Transverse colon (tissue), 4 donors: ENCODE measurements at regions not wholly inside any gene's neighbourhood (a gene's known extent, or its start where the extent isn't known, plus 50 kb on each side); places are given as distances from the start of the nearest gene placed in this dataset.

Experiments
- DNase-seq: peaks from one replicate; pipeline ENCODE4 v3.0.0-alpha.2; 2019
- H3K27ac ChIP-seq, 4 donors: fragments of 200-600 bp; sonication (generic); 2 replicates each; pipeline ENCODE4 v1.5.1; 2016 to 2018; ENCODE audit warnings: inconsistent platforms in 4 of 4
- H3K27me3 ChIP-seq: fragments of 200-600 bp; sonication (generic); 2 replicates; pipeline ENCODE4 v1.5.1; 2017; ENCODE audit warnings: inconsistent platforms
- H3K36me3 ChIP-seq, 4 donors: fragments of 200-600 bp; sonication (generic); 2 replicates each; pipeline ENCODE4 v1.5.1; 2017 to 2019; ENCODE audit warnings: inconsistent platforms in 4 of 4
- H3K4me1 ChIP-seq, 4 donors: fragments of 200-600 bp; sonication (generic); 2 replicates each; pipeline ENCODE4 v1.5.1; 2017 to 2020; ENCODE audit warnings: inconsistent platforms in 4 of 4
- H3K4me3 ChIP-seq, 4 donors: fragments of 200-600 bp; sonication (generic); 1 replicate in 1 of 4; 2 replicates in 3 of 4; pipeline versions ENCODE4 v1.5.1 to v1.6.1; 2017 to 2019; ENCODE audit warnings: inconsistent platforms in 4 of 4
- H3K9me3 ChIP-seq, 2 donors: fragments of 200-600 bp; sonication (generic); 2 replicates each; pipeline ENCODE4 v1.5.1; 2017 to 2019; ENCODE audit warnings: inconsistent platforms in 2 of 2
- EP300 ChIP-seq: sonication (generic); formaldehyde crosslinking; IDR thresholded peaks from one replicate; pipeline ENCODE4 v1.6.1; 2017; ENCODE audit warnings: antibody characterized with exemption, low read depth
- POLR2A ChIP-seq: fragments of 450-650 bp; IDR thresholded peaks from one replicate; pipeline ENCODE4 v1.6.1; 2016; ENCODE audit warnings: antibody characterized with exemption, mild to moderate bottlenecking, moderate library complexity
- POLR2AphosphoS5 ChIP-seq, 3 donors: sonication (generic); formaldehyde crosslinking; IDR thresholded peaks; one replicate each; pipeline ENCODE4 v1.6.1; 2016; ENCODE audit warnings: antibody characterized with exemption in 3 of 3
- WGBS, 2 donors: methylation state at CpG; one replicate each; pipeline ENCODE4 v1.1.5; 2018; ENCODE audit warnings: low coverage in 1 of 2; 5-methylcytosine and 5-hydroxymethylcytosine counted together
- in situ Hi-C, 4 donors: fragments of 200-750 bp; cut with MboI; loops; one replicate each; pipeline versions ENCODE4 v1.15.0 to v1.15.1; 2017; ENCODE audit warnings: low sequenced_read_pairs in 3 of 4, low pct_ligation_motif_present in 1 of 4, low pct_unique_long_range_greater_than_20kb in 1 of 4
- intact Hi-C: fragments of 100-400 bp; cut with DNase I; formaldehyde crosslinking; loops from one replicate; pipeline ENCODE4 v1.15.1; 2023; ENCODE audit warnings: low total_unique reads
- TF ChIP-seq, protein P1 (sequence below), 5 experiments: fragments of 200-600 bp in 3 of 5; fragments of 450-650 bp in 2 of 5; sonication (generic) in 3 of 5; IDR thresholded peaks; 1 replicate in 2 of 5; 2 replicates in 3 of 5; pipeline ENCODE4 v1.5.1; 2016 to 2017; ENCODE audit warnings: antibody characterized with exemption in 5 of 5, inconsistent platforms in 3 of 5, mild to moderate bottlenecking in 2 of 5, moderate library complexity in 1 of 5

DNA sequence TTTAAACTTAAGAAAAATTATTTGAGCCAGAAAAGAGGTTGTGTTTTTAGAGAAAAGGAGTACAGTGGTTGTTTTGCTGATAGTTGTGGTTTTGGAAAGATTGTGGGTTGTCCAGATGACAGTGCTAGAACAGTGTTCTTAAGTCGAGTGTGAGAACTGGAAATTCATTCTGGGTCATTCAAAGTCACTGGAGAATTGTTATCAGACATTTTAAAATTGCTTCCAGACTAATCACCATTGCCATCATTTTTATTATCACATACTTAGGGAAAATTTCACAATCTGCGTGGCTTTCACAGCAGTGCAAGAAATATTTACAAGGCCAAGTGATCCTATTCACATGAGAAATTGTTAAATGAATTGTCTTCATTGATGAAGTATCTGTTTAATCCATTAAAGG, 242.2 kb upstream of the DDI1 start:
- DNase-seq = no peak
- in situ Hi-C loops (no loop called here), intact Hi-C loops (no loop called here)
- Histone ChIP-seq H3K4me3 (no peak overlapping the region), H3K27ac (no peak overlapping the region), H3K36me3 (no peaks in the 10 kb centered on the region), H3K27me3 (no peaks in the 10 kb centered on the region), H3K4me1 (no peaks in the 10 kb centered on the region), H3K9me3 (no peaks in the 10 kb centered on the region)
- WGBS, 2 donors = 38 to 52% methylated on average over 2 of the region's 2 CpGs
- TF ChIP-seq EP300 = no peak
- TF ChIP-seq, protein P1, sequence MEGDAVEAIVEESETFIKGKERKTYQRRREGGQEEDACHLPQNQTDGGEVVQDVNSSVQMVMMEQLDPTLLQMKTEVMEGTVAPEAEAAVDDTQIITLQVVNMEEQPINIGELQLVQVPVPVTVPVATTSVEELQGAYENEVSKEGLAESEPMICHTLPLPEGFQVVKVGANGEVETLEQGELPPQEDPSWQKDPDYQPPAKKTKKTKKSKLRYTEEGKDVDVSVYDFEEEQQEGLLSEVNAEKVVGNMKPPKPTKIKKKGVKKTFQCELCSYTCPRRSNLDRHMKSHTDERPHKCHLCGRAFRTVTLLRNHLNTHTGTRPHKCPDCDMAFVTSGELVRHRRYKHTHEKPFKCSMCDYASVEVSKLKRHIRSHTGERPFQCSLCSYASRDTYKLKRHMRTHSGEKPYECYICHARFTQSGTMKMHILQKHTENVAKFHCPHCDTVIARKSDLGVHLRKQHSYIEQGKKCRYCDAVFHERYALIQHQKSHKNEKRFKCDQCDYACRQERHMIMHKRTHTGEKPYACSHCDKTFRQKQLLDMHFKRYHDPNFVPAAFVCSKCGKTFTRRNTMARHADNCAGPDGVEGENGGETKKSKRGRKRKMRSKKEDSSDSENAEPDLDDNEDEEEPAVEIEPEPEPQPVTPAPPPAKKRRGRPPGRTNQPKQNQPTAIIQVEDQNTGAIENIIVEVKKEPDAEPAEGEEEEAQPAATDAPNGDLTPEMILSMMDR (IDR thresholded peaks at IDR 0.05) = no peak
- no peak for TF ChIP-seq POLR2AphosphoS5 (IDR thresholded peaks at IDR 0.05)
- no peak for TF ChIP-seq POLR2A

- Histone ChIP-seq H3K36me3 (no peaks in the 10 kb centered on the region), H3K27me3 (no peaks in the 10 kb centered on the region), H3K4me1 (peaks cover 0 to 4% (median 0%) of the 10 kb centered on the region in 4 donors), H3K9me3 (no peaks in the 10 kb centered on the region), H3K4me3 (no peak overlapping the region), H3K27ac (no peak overlapping the region)
- in situ Hi-C loops (no loop called here), intact Hi-C loops (no loop called here)
- DNase-seq = no peak
- TF ChIP-seq POLR2A (no peak), EP300 (no peak)
- WGBS, 2 donors = 14 to 18% methylated on average over 1 of the region's 1 CpG
These were observed 238.4 kb upstream of the DDI1 start for GRCh38 chr11:103798026-103798425.

DNA sequence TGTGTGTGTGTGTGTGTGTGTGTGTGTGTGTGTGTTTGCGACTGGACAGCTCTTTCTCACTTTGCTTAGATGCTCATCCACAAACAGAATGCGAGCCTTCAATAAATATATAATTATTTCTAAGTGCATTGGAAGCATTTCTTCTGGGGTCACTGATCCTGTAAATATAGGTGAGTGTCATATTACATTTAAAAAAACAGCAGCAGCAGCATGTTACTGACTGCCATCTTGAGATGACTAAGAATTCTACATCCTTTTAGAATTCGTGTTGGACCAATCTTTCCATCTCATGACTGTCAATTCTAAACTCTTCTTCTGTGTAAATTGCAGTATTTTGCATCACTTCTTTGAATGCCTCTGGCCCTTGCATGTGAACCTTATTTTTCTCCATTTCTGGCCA, 238.0 kb upstream of the DDI1 start:
- TF ChIP-seq POLR2AphosphoS5 (IDR thresholded peaks at IDR 0.05) = no peak
- no peak for TF ChIP-seq EP300
- TF ChIP-seq, protein P1 (IDR thresholded peaks at IDR 0.05) = no peak
- no peak for TF ChIP-seq POLR2A
- DNase-seq = no peak
- no peak overlapping the region for H3K27ac ChIP-seq
- no peaks in the 10 kb centered on the region for H3K36me3 ChIP-seq
- WGBS, 2 donors = 71 to 76% methylated on average over 1 to 3 of the region's 3 CpGs
- intact Hi-C loops (no loop called here), in situ Hi-C loops (no loop called here)
- no peaks in the 10 kb centered on the region for H3K9me3 ChIP-seq
- no peaks in the 10 kb centered on the region for H3K27me3 ChIP-seq
- H3K4me1 ChIP-seq = peaks cover 0 to 4% (median 0%) of the 10 kb centered on the region in 4 donors
- H3K4me3 ChIP-seq = no peak overlapping the region

- TF ChIP-seq, protein P1 (IDR thresholded peaks at IDR 0.05) = no peak
- no peak for TF ChIP-seq POLR2A
- TF ChIP-seq EP300 = no peak
- TF ChIP-seq POLR2AphosphoS5 (IDR thresholded peaks at IDR 0.05) = no peak
- no peak for DNase-seq
- no peaks in the 10 kb centered on the region for H3K27me3 ChIP-seq
- H3K4me1 ChIP-seq = peaks cover 0 to 14% (median 3%) of the 10 kb centered on the region in 4 donors
- 70 to 75% methylated on average over 7 to 9 of the region's 9 CpGs for WGBS, 2 donors
- in situ Hi-C loops (no loop called here), intact Hi-C loops (no loop called here)
- H3K27ac ChIP-seq = no peak overlapping the region
- no peaks in the 10 kb centered on the region for H3K9me3 ChIP-seq
- no peak overlapping the region for H3K4me3 ChIP-seq
- H3K36me3 ChIP-seq = no peaks in the 10 kb centered on the region
These were observed 235.9 kb upstream of the DDI1 start for GRCh38 chr11:103800406-103801114.

DNA sequence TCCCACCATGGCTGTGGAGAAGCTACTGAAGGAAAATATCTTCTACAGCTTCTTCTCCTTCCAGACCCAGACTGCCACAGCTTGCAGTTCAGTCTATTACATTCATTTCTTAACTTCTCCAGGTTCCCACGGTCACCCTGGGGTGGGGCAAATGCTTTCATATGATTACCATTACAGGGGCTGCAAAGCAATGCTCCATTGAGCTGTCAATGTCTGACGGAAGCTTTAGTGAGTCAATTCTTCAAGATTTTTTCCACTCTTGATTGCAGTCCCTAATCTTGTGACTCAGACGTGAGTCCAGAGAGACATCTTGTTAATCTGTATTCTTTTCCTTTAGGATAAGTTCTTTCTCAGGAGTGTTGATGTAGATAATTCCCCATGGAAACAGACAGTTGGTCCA, 233.4 kb upstream of the DDI1 start:
- intact Hi-C loops = no loop called here
- 74 to 79% methylated on average over 3 of the region's 3 CpGs for WGBS, 2 donors
- TF ChIP-seq POLR2A (no peak), EP300 (no peak), POLR2AphosphoS5 (IDR thresholded peaks at IDR 0.05) (no peak)
- TF ChIP-seq, protein P1 (IDR thresholded peaks at IDR 0.05) = no peak
- Histone ChIP-seq H3K9me3 (no peaks in the 10 kb centered on the region), H3K36me3 (no peaks in the 10 kb centered on the region), H3K4me1 (peaks cover 0 to 24% (median 7%) of the 10 kb centered on the region in 4 donors), H3K27me3 (no peaks in the 10 kb centered on the region), H3K4me3 (no peak overlapping the region), H3K27ac (no peak overlapping the region)
- in situ Hi-C loops = no loop called here
- DNase-seq = no peak
